ENCODE measurements at regions not wholly inside any gene's neighbourhood (a gene's known extent, or its start where the extent isn't known, plus 50 kb on each side); places are given as distances from the start of the nearest gene placed in this dataset.
"Not testable (repeated sequence)": the region's sequence is repeated elsewhere in the genome, so short reads cannot be mapped to it uniquely, and the experiment has no call there.

DNA sequence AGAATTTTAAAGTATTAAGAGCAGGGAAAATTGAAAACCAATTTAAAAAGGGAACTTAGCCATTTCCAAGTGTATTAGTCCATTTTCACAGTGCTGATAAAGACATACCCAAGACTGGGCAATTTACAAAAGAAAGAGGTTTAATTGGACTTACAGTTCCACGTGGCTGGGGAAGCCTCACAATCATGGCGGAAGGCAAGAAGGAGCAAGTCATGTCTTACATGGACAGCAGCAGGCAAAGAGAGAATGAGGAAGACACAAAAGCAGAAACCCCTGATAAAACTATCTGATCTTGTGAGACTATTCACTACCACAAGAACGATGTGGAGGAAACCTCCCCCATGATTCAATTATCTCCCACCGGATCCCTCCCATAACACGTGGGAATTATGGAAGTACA, 178.8 kb downstream of the ERCC6L2 start:
- TF ChIP-seq, protein P1, sequence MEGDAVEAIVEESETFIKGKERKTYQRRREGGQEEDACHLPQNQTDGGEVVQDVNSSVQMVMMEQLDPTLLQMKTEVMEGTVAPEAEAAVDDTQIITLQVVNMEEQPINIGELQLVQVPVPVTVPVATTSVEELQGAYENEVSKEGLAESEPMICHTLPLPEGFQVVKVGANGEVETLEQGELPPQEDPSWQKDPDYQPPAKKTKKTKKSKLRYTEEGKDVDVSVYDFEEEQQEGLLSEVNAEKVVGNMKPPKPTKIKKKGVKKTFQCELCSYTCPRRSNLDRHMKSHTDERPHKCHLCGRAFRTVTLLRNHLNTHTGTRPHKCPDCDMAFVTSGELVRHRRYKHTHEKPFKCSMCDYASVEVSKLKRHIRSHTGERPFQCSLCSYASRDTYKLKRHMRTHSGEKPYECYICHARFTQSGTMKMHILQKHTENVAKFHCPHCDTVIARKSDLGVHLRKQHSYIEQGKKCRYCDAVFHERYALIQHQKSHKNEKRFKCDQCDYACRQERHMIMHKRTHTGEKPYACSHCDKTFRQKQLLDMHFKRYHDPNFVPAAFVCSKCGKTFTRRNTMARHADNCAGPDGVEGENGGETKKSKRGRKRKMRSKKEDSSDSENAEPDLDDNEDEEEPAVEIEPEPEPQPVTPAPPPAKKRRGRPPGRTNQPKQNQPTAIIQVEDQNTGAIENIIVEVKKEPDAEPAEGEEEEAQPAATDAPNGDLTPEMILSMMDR (IDR thresholded peaks at IDR 0.05; ENCODE audit: borderline replicate concordance, extremely low read depth, low read length, poor library complexity, severe bottlenecking), result not testable (repeated sequence)
- TF ChIP-seq EZH2 (IDR thresholded peaks at IDR 0.05; ENCODE audit: borderline replicate concordance, low read depth, low read length, severe bottlenecking), result not testable (repeated sequence)

Data from DND-41 (cell line).